H1 (cell line): ENCODE measurements at regions not wholly inside any gene's neighbourhood (a gene's known extent, or its start where the extent isn't known, plus 50 kb on each side); places are given as distances from the start of the nearest gene placed in this dataset.

Source experiments
- KDM5A ChIP-seq: fragments of 200-600 bp; IDR thresholded peaks from 2 replicates; pipeline ENCODE4 v1.7.1; 2012; ENCODE audit warnings: mild to moderate bottlenecking, low read length, inconsistent platforms, mixed read lengths
- PHF8 ChIP-seq: fragments of 200-600 bp; sonication (generic); conservative IDR thresholded peaks from 2 replicates; pipeline ENCODE4 v1.7.1; 2012; ENCODE audit warnings: low read depth, mild to moderate bottlenecking, inconsistent platforms, low read length, moderate library complexity
- TF ChIP-seq, protein P1 (sequence below): fragments of 300-600 bp; sonication (generic); IDR thresholded peaks from 2 replicates; pipeline ENCODE4 v1.7.1; 2012; ENCODE audit warnings: low read length, moderate library complexity, mild to moderate bottlenecking, inconsistent platforms; ENCODE audit not compliant: insufficient replicate concordance

DNA sequence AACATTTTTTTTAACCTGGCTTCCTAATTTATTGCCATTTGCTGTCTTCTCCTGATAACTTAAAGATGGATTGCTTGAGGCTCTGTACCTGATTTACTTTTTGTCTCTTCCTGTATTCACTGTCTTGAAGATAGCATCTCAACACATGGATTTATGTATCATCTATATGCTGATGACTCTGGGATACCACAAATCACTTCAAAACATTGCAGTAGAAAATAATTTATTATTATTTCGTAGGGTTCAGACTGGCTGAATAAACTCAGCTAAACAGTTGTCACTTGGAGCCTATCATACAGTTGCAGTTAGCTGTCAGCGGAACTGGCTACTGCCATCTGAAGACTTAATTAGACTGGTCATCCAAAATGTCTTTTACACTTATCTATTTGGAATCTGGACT is 1025.2 kb upstream of the CDH18 start (continued):
- TF ChIP-seq, protein P1, sequence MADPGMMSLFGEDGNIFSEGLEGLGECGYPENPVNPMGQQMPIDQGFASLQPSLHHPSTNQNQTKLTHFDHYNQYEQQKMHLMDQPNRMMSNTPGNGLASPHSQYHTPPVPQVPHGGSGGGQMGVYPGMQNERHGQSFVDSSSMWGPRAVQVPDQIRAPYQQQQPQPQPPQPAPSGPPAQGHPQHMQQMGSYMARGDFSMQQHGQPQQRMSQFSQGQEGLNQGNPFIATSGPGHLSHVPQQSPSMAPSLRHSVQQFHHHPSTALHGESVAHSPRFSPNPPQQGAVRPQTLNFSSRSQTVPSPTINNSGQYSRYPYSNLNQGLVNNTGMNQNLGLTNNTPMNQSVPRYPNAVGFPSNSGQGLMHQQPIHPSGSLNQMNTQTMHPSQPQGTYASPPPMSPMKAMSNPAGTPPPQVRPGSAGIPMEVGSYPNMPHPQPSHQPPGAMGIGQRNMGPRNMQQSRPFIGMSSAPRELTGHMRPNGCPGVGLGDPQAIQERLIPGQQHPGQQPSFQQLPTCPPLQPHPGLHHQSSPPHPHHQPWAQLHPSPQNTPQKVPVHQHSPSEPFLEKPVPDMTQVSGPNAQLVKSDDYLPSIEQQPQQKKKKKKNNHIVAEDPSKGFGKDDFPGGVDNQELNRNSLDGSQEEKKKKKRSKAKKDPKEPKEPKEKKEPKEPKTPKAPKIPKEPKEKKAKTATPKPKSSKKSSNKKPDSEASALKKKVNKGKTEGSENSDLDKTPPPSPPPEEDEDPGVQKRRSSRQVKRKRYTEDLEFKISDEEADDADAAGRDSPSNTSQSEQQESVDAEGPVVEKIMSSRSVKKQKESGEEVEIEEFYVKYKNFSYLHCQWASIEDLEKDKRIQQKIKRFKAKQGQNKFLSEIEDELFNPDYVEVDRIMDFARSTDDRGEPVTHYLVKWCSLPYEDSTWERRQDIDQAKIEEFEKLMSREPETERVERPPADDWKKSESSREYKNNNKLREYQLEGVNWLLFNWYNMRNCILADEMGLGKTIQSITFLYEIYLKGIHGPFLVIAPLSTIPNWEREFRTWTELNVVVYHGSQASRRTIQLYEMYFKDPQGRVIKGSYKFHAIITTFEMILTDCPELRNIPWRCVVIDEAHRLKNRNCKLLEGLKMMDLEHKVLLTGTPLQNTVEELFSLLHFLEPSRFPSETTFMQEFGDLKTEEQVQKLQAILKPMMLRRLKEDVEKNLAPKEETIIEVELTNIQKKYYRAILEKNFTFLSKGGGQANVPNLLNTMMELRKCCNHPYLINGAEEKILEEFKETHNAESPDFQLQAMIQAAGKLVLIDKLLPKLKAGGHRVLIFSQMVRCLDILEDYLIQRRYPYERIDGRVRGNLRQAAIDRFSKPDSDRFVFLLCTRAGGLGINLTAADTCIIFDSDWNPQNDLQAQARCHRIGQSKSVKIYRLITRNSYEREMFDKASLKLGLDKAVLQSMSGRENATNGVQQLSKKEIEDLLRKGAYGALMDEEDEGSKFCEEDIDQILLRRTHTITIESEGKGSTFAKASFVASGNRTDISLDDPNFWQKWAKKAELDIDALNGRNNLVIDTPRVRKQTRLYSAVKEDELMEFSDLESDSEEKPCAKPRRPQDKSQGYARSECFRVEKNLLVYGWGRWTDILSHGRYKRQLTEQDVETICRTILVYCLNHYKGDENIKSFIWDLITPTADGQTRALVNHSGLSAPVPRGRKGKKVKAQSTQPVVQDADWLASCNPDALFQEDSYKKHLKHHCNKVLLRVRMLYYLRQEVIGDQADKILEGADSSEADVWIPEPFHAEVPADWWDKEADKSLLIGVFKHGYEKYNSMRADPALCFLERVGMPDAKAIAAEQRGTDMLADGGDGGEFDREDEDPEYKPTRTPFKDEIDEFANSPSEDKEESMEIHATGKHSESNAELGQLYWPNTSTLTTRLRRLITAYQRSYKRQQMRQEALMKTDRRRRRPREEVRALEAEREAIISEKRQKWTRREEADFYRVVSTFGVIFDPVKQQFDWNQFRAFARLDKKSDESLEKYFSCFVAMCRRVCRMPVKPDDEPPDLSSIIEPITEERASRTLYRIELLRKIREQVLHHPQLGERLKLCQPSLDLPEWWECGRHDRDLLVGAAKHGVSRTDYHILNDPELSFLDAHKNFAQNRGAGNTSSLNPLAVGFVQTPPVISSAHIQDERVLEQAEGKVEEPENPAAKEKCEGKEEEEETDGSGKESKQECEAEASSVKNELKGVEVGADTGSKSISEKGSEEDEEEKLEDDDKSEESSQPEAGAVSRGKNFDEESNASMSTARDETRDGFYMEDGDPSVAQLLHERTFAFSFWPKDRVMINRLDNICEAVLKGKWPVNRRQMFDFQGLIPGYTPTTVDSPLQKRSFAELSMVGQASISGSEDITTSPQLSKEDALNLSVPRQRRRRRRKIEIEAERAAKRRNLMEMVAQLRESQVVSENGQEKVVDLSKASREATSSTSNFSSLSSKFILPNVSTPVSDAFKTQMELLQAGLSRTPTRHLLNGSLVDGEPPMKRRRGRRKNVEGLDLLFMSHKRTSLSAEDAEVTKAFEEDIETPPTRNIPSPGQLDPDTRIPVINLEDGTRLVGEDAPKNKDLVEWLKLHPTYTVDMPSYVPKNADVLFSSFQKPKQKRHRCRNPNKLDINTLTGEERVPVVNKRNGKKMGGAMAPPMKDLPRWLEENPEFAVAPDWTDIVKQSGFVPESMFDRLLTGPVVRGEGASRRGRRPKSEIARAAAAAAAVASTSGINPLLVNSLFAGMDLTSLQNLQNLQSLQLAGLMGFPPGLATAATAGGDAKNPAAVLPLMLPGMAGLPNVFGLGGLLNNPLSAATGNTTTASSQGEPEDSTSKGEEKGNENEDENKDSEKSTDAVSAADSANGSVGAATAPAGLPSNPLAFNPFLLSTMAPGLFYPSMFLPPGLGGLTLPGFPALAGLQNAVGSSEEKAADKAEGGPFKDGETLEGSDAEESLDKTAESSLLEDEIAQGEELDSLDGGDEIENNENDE, result no peak
- no peak for TF ChIP-seq KDM5A
- TF ChIP-seq PHF8, result no peak
